ENCODE measurements at regions not wholly inside any gene's neighbourhood (a gene's known extent, or its start where the extent isn't known, plus 50 kb on each side); places are given as distances from the start of the nearest gene placed in this dataset.

GRCh38 chr5:86756839-86757238 lies 139.1 kb downstream of the COX7C start:
- no peak overlapping the region for H3K4ac ChIP-seq (ENCODE audit: low read length)
- H3K27me3 ChIP-seq (ENCODE audit: control insufficient read depth in 3 of 3, insufficient read depth in 3 of 3, low read depth in 1 of 3, low read length in 3 of 3): no peaks in the 10 kb centered on the region
- no peak overlapping the region for H3K4me3 ChIP-seq (ENCODE audit: low read length in 2 of 2)
- H3K4me2 ChIP-seq (ENCODE audit: insufficient read depth, low read length, poor library complexity, severe bottlenecking): no peak overlapping the region
- H3K79me1 ChIP-seq (ENCODE audit: low read depth, low read length): no peaks in the 10 kb centered on the region
- no peaks in the 10 kb centered on the region for H3K4me1 ChIP-seq (ENCODE audit: control insufficient read depth in 2 of 2, insufficient read depth in 1 of 2, low read depth in 1 of 2, low read length in 2 of 2)
- no peak overlapping the region for H2AK5ac ChIP-seq (ENCODE audit: low read depth, low read length)
- no peak overlapping the region for H2BK12ac ChIP-seq (ENCODE audit: low read length)
- no peak overlapping the region for H3K14ac ChIP-seq (ENCODE audit: low read length)
- H2BK15ac ChIP-seq (ENCODE audit: low read length): no peak overlapping the region
- no peak overlapping the region for H4K8ac ChIP-seq (ENCODE audit: low read depth, low read length)
- H3K36me3 ChIP-seq (replicated peaks in 1 of 2; ENCODE audit: control insufficient read depth in 2 of 2, insufficient read depth in 2 of 2, low read length in 2 of 2): no peaks in the 10 kb centered on the region
- no peak overlapping the region for H3K27ac ChIP-seq (replicated peaks; ENCODE audit: low read length)
- no peak for DNase-seq (ENCODE audit: low spot score)
- H2BK5ac ChIP-seq (ENCODE audit: low read length): no peak overlapping the region
- no peak overlapping the region for H3K23ac ChIP-seq (ENCODE audit: low read depth, low read length, poor library complexity)
- H4K91ac ChIP-seq (ENCODE audit: low read depth, low read length, poor library complexity): no peak overlapping the region
- no peak overlapping the region for H2BK120ac ChIP-seq (ENCODE audit: low read depth, low read length)
- H3K9me3 ChIP-seq (replicated peaks in 1 of 2; ENCODE audit: control insufficient read depth in 2 of 2, insufficient read depth in 1 of 2, low read depth in 1 of 2, low read length in 2 of 2): no peaks in the 10 kb centered on the region
- no peak overlapping the region for H3K18ac ChIP-seq (ENCODE audit: low read length)
- WGBS, 2 donors (ENCODE audit: extremely low coverage in 2 of 2, insufficient read length in 2 of 2, insufficient replicate concordance in 1 of 2): no CpG with 5 or more reads among the region's 1 CpG
- H3K9ac ChIP-seq (ENCODE audit: low read depth, low read length, poor library complexity): no peak overlapping the region
- no peak overlapping the region for H2AFZ ChIP-seq (ENCODE audit: low read length)

GRCh38 chr5:86757824-86758223 lies 140.1 kb downstream of the COX7C start:
- H4K91ac ChIP-seq (ENCODE audit: low read depth, low read length, poor library complexity): no peak overlapping the region
- DNase-seq (ENCODE audit: low spot score): no peak
- H3K18ac ChIP-seq (ENCODE audit: low read length): no peak overlapping the region
- H3K4me2 ChIP-seq (ENCODE audit: insufficient read depth, low read length, poor library complexity, severe bottlenecking): no peak overlapping the region
- no peak overlapping the region for H2BK120ac ChIP-seq (ENCODE audit: low read depth, low read length)
- H4K8ac ChIP-seq (ENCODE audit: low read depth, low read length): no peak overlapping the region
- H3K79me1 ChIP-seq (ENCODE audit: low read depth, low read length): no peaks in the 10 kb centered on the region
- no peak overlapping the region for H2BK15ac ChIP-seq (ENCODE audit: low read length)
- no peaks in the 10 kb centered on the region for H3K36me3 ChIP-seq (replicated peaks in 1 of 2; ENCODE audit: control insufficient read depth in 2 of 2, insufficient read depth in 2 of 2, low read length in 2 of 2)
- H3K9ac ChIP-seq (ENCODE audit: low read depth, low read length, poor library complexity): no peak overlapping the region
- H3K4me3 ChIP-seq (ENCODE audit: low read length in 2 of 2): no peak overlapping the region
- no peaks in the 10 kb centered on the region for H3K9me3 ChIP-seq (replicated peaks in 1 of 2; ENCODE audit: control insufficient read depth in 2 of 2, insufficient read depth in 1 of 2, low read depth in 1 of 2, low read length in 2 of 2)
- H2AFZ ChIP-seq (ENCODE audit: low read length): no peak overlapping the region
- H2BK5ac ChIP-seq (ENCODE audit: low read length): no peak overlapping the region
- H3K4ac ChIP-seq (ENCODE audit: low read length): no peak overlapping the region
- H3K27me3 ChIP-seq (ENCODE audit: control insufficient read depth in 3 of 3, insufficient read depth in 3 of 3, low read depth in 1 of 3, low read length in 3 of 3): no peaks in the 10 kb centered on the region
- no CpG with 5 or more reads among the region's 5 CpGs for WGBS, 2 donors (ENCODE audit: extremely low coverage in 2 of 2, insufficient read length in 2 of 2, insufficient replicate concordance in 1 of 2)
- H2BK12ac ChIP-seq (ENCODE audit: low read length): no peak overlapping the region
- H3K23ac ChIP-seq (ENCODE audit: low read depth, low read length, poor library complexity): no peak overlapping the region
- no peak overlapping the region for H2AK5ac ChIP-seq (ENCODE audit: low read depth, low read length)
- H3K14ac ChIP-seq (ENCODE audit: low read length): no peak overlapping the region
- no peaks in the 10 kb centered on the region for H3K4me1 ChIP-seq (ENCODE audit: control insufficient read depth in 2 of 2, insufficient read depth in 1 of 2, low read depth in 1 of 2, low read length in 2 of 2)
- no peak overlapping the region for H3K27ac ChIP-seq (replicated peaks; ENCODE audit: low read length)

- H3K27ac ChIP-seq (replicated peaks; ENCODE audit: low read length): no peak overlapping the region
- WGBS, 2 donors (ENCODE audit: extremely low coverage in 2 of 2, insufficient read length in 2 of 2, insufficient replicate concordance in 1 of 2): no CpG with 5 or more reads among the region's 2 CpGs
Observed at GRCh38 chr5:86760661-86761060, 142.9 kb downstream of the COX7C start.

GRCh38 chr5:86763929-86764328 lies 146.2 kb downstream of the COX7C start:
- H3K27me3 ChIP-seq (ENCODE audit: control insufficient read depth in 3 of 3, insufficient read depth in 3 of 3, low read depth in 1 of 3, low read length in 3 of 3): no peaks in the 10 kb centered on the region
- no peak overlapping the region for H4K8ac ChIP-seq (ENCODE audit: low read depth, low read length)
- no peak overlapping the region for H3K9ac ChIP-seq (ENCODE audit: low read depth, low read length, poor library complexity)
- no peak overlapping the region for H2AK5ac ChIP-seq (ENCODE audit: low read depth, low read length)
- no peaks in the 10 kb centered on the region for H3K79me1 ChIP-seq (ENCODE audit: low read depth, low read length)
- H3K4me3 ChIP-seq (ENCODE audit: low read length in 2 of 2): no peak overlapping the region
- H2AFZ ChIP-seq (ENCODE audit: low read length): no peak overlapping the region
- H3K4me2 ChIP-seq (ENCODE audit: insufficient read depth, low read length, poor library complexity, severe bottlenecking): no peak overlapping the region
- H3K36me3 ChIP-seq (replicated peaks in 1 of 2; ENCODE audit: control insufficient read depth in 2 of 2, insufficient read depth in 2 of 2, low read length in 2 of 2): no peaks in the 10 kb centered on the region
- H3K4me1 ChIP-seq (ENCODE audit: control insufficient read depth in 2 of 2, insufficient read depth in 1 of 2, low read depth in 1 of 2, low read length in 2 of 2): peaks cover 0 to 2% of the 10 kb centered on the region in 2 donors
- no peak overlapping the region for H2BK12ac ChIP-seq (ENCODE audit: low read length)
- H3K23ac ChIP-seq (ENCODE audit: low read depth, low read length, poor library complexity): no peak overlapping the region
- H4K91ac ChIP-seq (ENCODE audit: low read depth, low read length, poor library complexity): no peak overlapping the region
- H2BK5ac ChIP-seq (ENCODE audit: low read length): no peak overlapping the region
- H2BK15ac ChIP-seq (ENCODE audit: low read length): no peak overlapping the region
- H3K4ac ChIP-seq (ENCODE audit: low read length): no peak overlapping the region
- DNase-seq (ENCODE audit: low spot score): peak; percentile 4
- no peak overlapping the region for H3K14ac ChIP-seq (ENCODE audit: low read length)
- peaks cover 0 to 2% of the 10 kb centered on the region in 2 donors for H3K9me3 ChIP-seq (replicated peaks in 1 of 2; ENCODE audit: control insufficient read depth in 2 of 2, insufficient read depth in 1 of 2, low read depth in 1 of 2, low read length in 2 of 2)
- H3K18ac ChIP-seq (ENCODE audit: low read length): no peak overlapping the region
- no CpG with 5 or more reads among the region's 1 CpG for WGBS, 2 donors (ENCODE audit: extremely low coverage in 2 of 2, insufficient read length in 2 of 2, insufficient replicate concordance in 1 of 2)
- H2BK120ac ChIP-seq (ENCODE audit: low read depth, low read length): no peak overlapping the region
- no peak overlapping the region for H3K27ac ChIP-seq (replicated peaks; ENCODE audit: low read length)

More at GRCh38 chr5:86760661-86761060, 142.9 kb downstream of the COX7C start:
- Histone ChIP-seq H3K9me3 (replicated peaks in 1 of 2; ENCODE audit: control insufficient read depth in 2 of 2, insufficient read depth in 1 of 2, low read depth in 1 of 2, low read length in 2 of 2) (no peaks in the 10 kb centered on the region), H3K4me2 (ENCODE audit: insufficient read depth, low read length, poor library complexity, severe bottlenecking) (no peak overlapping the region), H2BK12ac (ENCODE audit: low read length) (no peak overlapping the region), H2BK5ac (ENCODE audit: low read length) (no peak overlapping the region), H3K36me3 (replicated peaks in 1 of 2; ENCODE audit: control insufficient read depth in 2 of 2, insufficient read depth in 2 of 2, low read length in 2 of 2) (no peaks in the 10 kb centered on the region), H3K4ac (ENCODE audit: low read length) (no peak overlapping the region), H4K91ac (ENCODE audit: low read depth, low read length, poor library complexity) (no peak overlapping the region), H3K27me3 (ENCODE audit: control insufficient read depth in 3 of 3, insufficient read depth in 3 of 3, low read depth in 1 of 3, low read length in 3 of 3) (no peaks in the 10 kb centered on the region), H2BK120ac (ENCODE audit: low read depth, low read length) (no peak overlapping the region), H3K18ac (ENCODE audit: low read length) (no peak overlapping the region), H4K8ac (ENCODE audit: low read depth, low read length) (no peak overlapping the region), H3K23ac (ENCODE audit: low read depth, low read length, poor library complexity) (no peak overlapping the region), H3K79me1 (ENCODE audit: low read depth, low read length) (no peaks in the 10 kb centered on the region), H3K14ac (ENCODE audit: low read length) (no peak overlapping the region), H3K9ac (ENCODE audit: low read depth, low read length, poor library complexity) (no peak overlapping the region), H2BK15ac (ENCODE audit: low read length) (no peak overlapping the region), H3K4me3 (ENCODE audit: low read length in 2 of 2) (no peak overlapping the region), H3K4me1 (ENCODE audit: control insufficient read depth in 2 of 2, insufficient read depth in 1 of 2, low read depth in 1 of 2, low read length in 2 of 2) (peaks cover 0 to 2% of the 10 kb centered on the region in 2 donors), H2AK5ac (ENCODE audit: low read depth, low read length) (no peak overlapping the region), H2AFZ (ENCODE audit: low read length) (no peak overlapping the region)
- DNase-seq (ENCODE audit: low spot score): no peak
